HEK293 (cell line): ENCODE measurements at regions not wholly inside any gene's neighbourhood (a gene's known extent, or its start where the extent isn't known, plus 50 kb on each side); places are given as distances from the start of the nearest gene placed in this dataset.
"Not testable (repeated sequence)": the region's sequence is repeated elsewhere in the genome, so short reads cannot be mapped to it uniquely, and the experiment has no call there.

ENCODE experiments used
- CTCF ChIA-PET: fragments of 350-600 bp; formaldehyde crosslinking; extraction: SDS; loops from one replicate; lab custom pipeline; 2021; ENCODE audit warnings: antibody characterized with exemption; lab: Yijun Ruan, JAX
- POLR2A ChIA-PET: fragments of 300-600 bp; formaldehyde crosslinking; extraction: SDS; loops from one replicate; lab custom pipeline; 2020; ENCODE audit warnings: antibody characterized with exemption, inconsistent platforms; lab: Yijun Ruan, JAX
- H3K27ac ChIP-seq: fragments of 200-500 bp; sonication (Bioruptor generic); 2 replicates; pipeline ENCODE4 v1.5.1; 2014; ENCODE audit warnings: low read depth, low read length, control low read depth, inconsistent platforms; ENCODE audit errors: extremely low read depth
- H3K36me3 ChIP-seq, 2 experiments: fragments of 200-500 bp in 1 of 2; sonication (Bioruptor generic) in 1 of 2; 1 replicate in 1 of 2; 2 replicates in 1 of 2; pipeline ENCODE4 v1.5.1; 2014 to 2017; ENCODE audit warnings: inconsistent platforms in 2 of 2, low read length in 2 of 2; ENCODE audit not compliant: control insufficient read depth in 2 of 2, insufficient read depth in 1 of 2
- H3K4me1 ChIP-seq: fragments of 200-500 bp; sonication (Bioruptor generic); 2 replicates; pipeline ENCODE4 v1.5.1; 2014; ENCODE audit warnings: mild to moderate bottlenecking, low read length, inconsistent platforms; ENCODE audit not compliant: control insufficient read depth, insufficient read depth
- H3K4me3 ChIP-seq: 2 replicates; pipeline ENCODE4 v1.5.1; 2011; ENCODE audit warnings: low read depth, mild to moderate bottlenecking, control low read depth, low read length, moderate library complexity
- H3K9me3 ChIP-seq: fragments of 200-500 bp; sonication (Bioruptor generic); 2 replicates; pipeline ENCODE4 v1.5.1; 2014; ENCODE audit warnings: low read depth, low read length, inconsistent platforms; ENCODE audit not compliant: control insufficient read depth, insufficient read depth
- FEZF1 ChIP-seq: fragments of 450-650 bp; formaldehyde crosslinking; IDR thresholded peaks from 2 replicates; pipeline ENCODE4 v1.5.1; 2016; ENCODE audit warnings: missing biosample characterization, missing genetic modification characterization
- HOXD13 ChIP-seq: sonication (generic); formaldehyde crosslinking; IDR thresholded peaks from 2 replicates; pipeline ENCODE4 v1.8.0; 2022; ENCODE audit warnings: missing genetic modification reagents, borderline replicate concordance
- PRDM1 ChIP-seq: fragments of 450-650 bp; formaldehyde crosslinking; IDR thresholded peaks from 2 replicates; pipeline ENCODE4; 2016; ENCODE audit warnings: missing biosample characterization, missing genetic modification characterization
- SETDB1 ChIP-seq: IDR thresholded peaks from one replicate; pipeline ENCODE4 v1.6.1; 2017; ENCODE audit warnings: mild to moderate bottlenecking, low read length, moderate library complexity, mixed read lengths; ENCODE audit not compliant: insufficient read length
- ZNF132 ChIP-seq: fragments of 450-650 bp; formaldehyde crosslinking; IDR thresholded peaks from 2 replicates; pipeline ENCODE4 v1.5.1; 2017; ENCODE audit warnings: missing biosample characterization, missing genetic modification characterization, borderline replicate concordance
- ZNF366 ChIP-seq: fragments of 450-650 bp; formaldehyde crosslinking; conservative IDR thresholded peaks from 2 replicates; pipeline ENCODE4 v1.5.1; 2016; ENCODE audit warnings: missing biosample characterization, missing genetic modification characterization
- ZNF391 ChIP-seq: fragments of 450-650 bp; formaldehyde crosslinking; IDR thresholded peaks from 2 replicates; pipeline ENCODE4 v1.5.1; 2016; ENCODE audit warnings: low read depth, missing biosample characterization, missing genetic modification characterization, borderline replicate concordance
- ZNF629 ChIP-seq: fragments of 450-650 bp; formaldehyde crosslinking; IDR thresholded peaks from 2 replicates; pipeline ENCODE4 v1.5.1; 2017; ENCODE audit warnings: missing biosample characterization, missing genetic modification characterization
- ZNF701 ChIP-seq: fragments of 450-650 bp; formaldehyde crosslinking; IDR thresholded peaks from 2 replicates; pipeline ENCODE4 v1.5.1; 2016; ENCODE audit warnings: missing biosample characterization, missing genetic modification characterization
- TF ChIP-seq, protein P1 (sequence below): fragments of 450-650 bp; formaldehyde crosslinking; optimal IDR thresholded peaks from 2 replicates; pipeline ENCODE3; 2016; ENCODE audit warnings: missing biosample characterization, mild to moderate bottlenecking, missing genetic modification characterization
- TF ChIP-seq, protein P2 (sequence below): fragments of 450-650 bp; IDR thresholded peaks from 2 replicates; pipeline ENCODE4 v1.5.1; 2018; ENCODE audit warnings: missing biosample characterization, mild to moderate bottlenecking, missing genetic modification characterization

DNA sequence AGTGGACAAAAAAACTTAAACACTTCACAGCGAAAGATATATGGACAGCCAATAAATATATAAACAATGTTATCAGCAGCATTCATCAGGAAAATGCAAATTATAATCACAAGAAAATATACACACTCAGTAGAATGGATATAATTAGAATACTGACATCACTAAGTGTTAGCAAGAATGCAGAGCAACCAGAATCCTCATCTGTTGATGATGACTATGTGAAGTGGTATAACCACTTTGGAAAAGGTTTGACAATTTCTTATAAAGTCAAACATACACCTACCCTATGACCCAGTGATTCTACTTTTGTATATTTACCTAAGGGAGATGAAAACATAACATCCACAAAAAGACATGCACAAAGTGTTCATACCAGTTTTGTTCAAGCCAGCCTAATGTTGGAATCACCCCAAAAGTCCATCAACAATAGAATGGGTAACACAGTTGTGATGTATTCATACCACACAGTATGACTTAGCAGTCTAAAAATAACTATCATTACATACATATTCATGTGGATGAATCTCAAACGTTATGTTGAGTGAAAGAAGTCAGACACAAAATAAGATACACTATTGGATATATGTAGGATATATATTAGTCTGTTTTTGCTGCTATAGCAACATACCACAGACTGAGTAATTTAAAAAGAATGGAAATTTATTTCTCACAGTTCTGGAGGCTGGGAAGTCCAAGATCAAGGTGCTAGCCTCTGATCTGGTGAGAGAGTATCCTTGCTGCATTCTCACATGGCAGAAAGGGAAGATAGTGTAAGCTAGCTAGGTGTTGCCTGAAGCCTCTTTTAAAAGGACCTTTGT lies 148.8 kb upstream of the ADAMTSL1 start:
- CTCF ChIA-PET, result no interaction called here
- POLR2A ChIA-PET, result no interaction called here

DNA sequence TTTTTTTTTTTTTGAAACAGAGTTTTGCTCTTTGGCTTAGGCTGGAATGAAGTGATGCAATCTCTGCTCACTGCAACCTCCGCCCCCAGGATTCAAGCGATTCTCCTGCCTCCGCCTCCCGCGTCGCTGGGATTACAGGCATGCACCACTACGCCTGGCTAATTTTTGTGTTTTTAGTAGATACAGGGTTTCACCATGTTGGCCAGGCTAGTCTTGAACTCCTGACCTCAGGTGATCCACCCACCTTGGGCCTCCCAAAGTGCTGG lies 148.3 kb upstream of the ADAMTSL1 start:
- CTCF ChIA-PET, H3K27ac ChIP-seq, H3K4me3 ChIP-seq, H3K4me1 ChIP-seq, H3K9me3 ChIP-seq, H3K36me3 ChIP-seq, POLR2A ChIA-PET: not testable (repeated sequence)

More for the DNA sequence above, 148.8 kb upstream of the ADAMTSL1 start:
- Histone ChIP-seq H3K9me3 (no peaks in the 10 kb centered on the region), H3K36me3 (no peaks in the 10 kb centered on the region), H3K4me1 (no peaks in the 10 kb centered on the region), H3K4me3 (no peak overlapping the region), H3K27ac (no peak overlapping the region)
- TF ChIP-seq ZNF701 (tag by site-specific recombination), result no peak
- TF ChIP-seq HOXD13 (CRISPR knock-in tag), result no peak
- 0 out of 2 replicates have a peak, but pooled peaks have one; percentile 20 for TF ChIP-seq ZNF366 (tag by site-specific recombination)
- peak; percentile 30 for TF ChIP-seq SETDB1

DNA sequence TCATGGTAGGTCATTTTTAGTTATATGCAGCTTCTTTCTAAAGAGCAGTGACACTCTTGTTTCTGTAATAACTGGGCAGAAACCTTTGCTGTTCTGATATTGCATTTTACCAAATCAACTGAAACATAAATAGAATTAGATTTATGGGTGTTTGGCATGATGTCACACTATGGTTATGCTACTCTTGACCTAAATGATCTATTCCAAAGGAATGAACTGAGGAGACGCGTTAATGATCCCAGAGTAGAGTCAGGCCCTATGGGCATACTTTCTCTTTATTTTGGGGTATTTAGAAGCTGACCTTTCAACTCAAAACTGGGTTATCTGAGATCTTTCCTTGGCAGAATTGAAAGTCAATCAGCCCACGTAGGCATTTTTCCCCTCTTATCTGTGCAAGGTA lies 146.8 kb upstream of the ADAMTSL1 start:
- peaks cover 9% of the 10 kb centered on the region for H3K4me1 ChIP-seq
- CTCF ChIA-PET, result interaction anchor here (0.6 to 1.2 kb wide), 5 partner anchors 8 to 72 kb away, joined by 3 to 6 read pairs (median 4); no protein-coding TSS in a partner anchor
- no peak overlapping the region for H3K4me3 ChIP-seq
- POLR2A ChIA-PET, result interaction anchor here (0.9 kb wide), 1 partner anchor 111 kb away, joined by 4 read pairs; no protein-coding TSS in a partner anchor
- no peak overlapping the region for H3K27ac ChIP-seq
- no peaks in the 10 kb centered on the region for H3K36me3 ChIP-seq
- H3K9me3 ChIP-seq, result no peaks in the 10 kb centered on the region
- TF ChIP-seq ZNF366 (tag by site-specific recombination) (peak; percentile 43; the same call in 1 of the 2 replicates), ZNF132 (tag by site-specific recombination) (no peak), ZNF629 (tag by site-specific recombination) (peak; percentile 49; the same call in 1 of the 2 replicates)

DNA sequence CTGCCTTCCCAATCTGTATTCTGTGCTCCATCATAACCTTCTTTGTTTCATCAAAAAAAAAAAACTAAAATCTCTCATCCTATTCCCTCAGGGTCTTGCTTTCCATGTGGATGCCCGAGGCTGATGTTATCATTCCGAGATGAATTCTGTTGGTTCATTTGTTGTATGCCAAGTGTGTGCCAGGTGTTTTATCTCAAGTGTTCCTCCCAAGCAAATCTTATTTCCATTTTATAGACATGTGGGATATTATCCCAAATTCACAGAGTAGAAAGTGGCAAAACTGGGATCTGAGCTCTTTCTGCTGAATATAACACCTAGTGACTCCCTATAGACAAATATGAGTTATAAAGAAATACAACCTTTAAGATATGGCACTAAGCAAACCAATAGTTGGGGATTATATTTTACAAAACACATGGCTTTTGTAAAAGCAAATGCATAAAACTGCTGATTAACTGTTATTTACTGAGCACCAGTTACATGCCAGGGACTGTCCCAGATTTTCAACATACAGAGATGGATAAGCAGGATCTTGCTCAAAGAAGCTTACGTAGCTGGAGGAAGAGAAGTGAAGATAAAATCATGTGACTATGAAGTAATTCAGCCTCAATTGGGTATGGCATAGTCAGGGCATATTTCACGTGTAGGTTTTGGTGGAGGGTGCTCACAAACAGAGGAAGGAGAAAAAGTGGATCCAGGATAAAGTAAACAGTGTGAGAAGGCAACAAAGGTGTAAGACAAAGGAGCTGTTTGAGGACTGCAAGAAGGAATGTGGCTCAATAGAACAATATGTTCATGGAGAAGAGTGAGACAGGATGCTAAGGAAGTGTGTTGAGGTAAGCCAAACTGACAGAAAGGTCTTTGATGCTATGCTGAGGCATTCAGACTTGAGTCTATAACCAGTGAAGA lies 143.3 kb upstream of the ADAMTSL1 start:
- H3K27ac ChIP-seq, result peak overlapping the region; percentile 6
- TF ChIP-seq PRDM1 (no peak), ZNF391 (no peak), FEZF1 (no peak)
- TF ChIP-seq, protein P1, sequence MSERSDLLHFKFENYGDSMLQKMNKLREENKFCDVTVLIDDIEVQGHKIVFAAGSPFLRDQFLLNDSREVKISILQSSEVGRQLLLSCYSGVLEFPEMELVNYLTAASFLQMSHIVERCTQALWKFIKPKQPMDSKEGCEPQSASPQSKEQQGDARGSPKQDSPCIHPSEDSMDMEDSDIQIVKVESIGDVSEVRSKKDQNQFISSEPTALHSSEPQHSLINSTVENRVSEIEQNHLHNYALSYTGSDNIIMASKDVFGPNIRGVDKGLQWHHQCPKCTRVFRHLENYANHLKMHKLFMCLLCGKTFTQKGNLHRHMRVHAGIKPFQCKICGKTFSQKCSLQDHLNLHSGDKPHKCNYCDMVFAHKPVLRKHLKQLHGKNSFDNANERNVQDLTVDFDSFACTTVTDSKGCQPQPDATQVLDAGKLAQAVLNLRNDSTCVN (tag by site-specific recombination), result no peak
- TF ChIP-seq, protein P2, sequence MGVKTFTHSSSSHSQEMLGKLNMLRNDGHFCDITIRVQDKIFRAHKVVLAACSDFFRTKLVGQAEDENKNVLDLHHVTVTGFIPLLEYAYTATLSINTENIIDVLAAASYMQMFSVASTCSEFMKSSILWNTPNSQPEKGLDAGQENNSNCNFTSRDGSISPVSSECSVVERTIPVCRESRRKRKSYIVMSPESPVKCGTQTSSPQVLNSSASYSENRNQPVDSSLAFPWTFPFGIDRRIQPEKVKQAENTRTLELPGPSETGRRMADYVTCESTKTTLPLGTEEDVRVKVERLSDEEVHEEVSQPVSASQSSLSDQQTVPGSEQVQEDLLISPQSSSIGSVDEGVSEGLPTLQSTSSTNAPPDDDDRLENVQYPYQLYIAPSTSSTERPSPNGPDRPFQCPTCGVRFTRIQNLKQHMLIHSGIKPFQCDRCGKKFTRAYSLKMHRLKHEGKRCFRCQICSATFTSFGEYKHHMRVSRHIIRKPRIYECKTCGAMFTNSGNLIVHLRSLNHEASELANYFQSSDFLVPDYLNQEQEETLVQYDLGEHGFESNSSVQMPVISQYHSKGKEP, result no peak
- H3K4me3 ChIP-seq, result no peak overlapping the region
- ChIA-PET CTCF (interaction anchor here (0.7 to 2.1 kb wide), 4 partner anchors 25 to 647 kb away, joined by 3 to 8 read pairs (median 4); no protein-coding TSS in a partner anchor), POLR2A (no interaction called here)
- peaks cover 15% of the 10 kb centered on the region for H3K4me1 ChIP-seq
- no peaks in the 10 kb centered on the region for H3K36me3 ChIP-seq
- no peaks in the 10 kb centered on the region for H3K9me3 ChIP-seq
